OCI-LY1 (cell line): ENCODE measurements at regions not wholly inside any gene's neighbourhood (a gene's known extent, or its start where the extent isn't known, plus 50 kb on each side); places are given as distances from the start of the nearest gene placed in this dataset.
"Not testable (repeated sequence)": the region's sequence is repeated elsewhere in the genome, so short reads cannot be mapped to it uniquely, and the experiment has no call there.

ENCODE experiments used
- CTCF ChIP-seq: fragments of 200-600 bp; sonication (generic), shearing (Covaris generic); IDR thresholded peaks from 2 replicates; pipeline ENCODE4 v1.5.1; 2017; ENCODE audit warnings: mild to moderate bottlenecking, antibody characterized with exemption, low read length, moderate library complexity, mixed read lengths
- EZH2 ChIP-seq: fragments of 200-600 bp; sonication (generic), shearing (Covaris generic); IDR thresholded peaks from 2 replicates; pipeline ENCODE4 v1.8.0; 2017; ENCODE audit warnings: borderline replicate concordance, mixed run types, mild to moderate bottlenecking, antibody characterized with exemption, low read length, moderate library complexity, mixed read lengths

GRCh38 chr2:122038816-122039215 is 283.4 kb downstream of the TSN start:
- not testable (repeated sequence) for TF ChIP-seq EZH2, CTCF
